IPS DF 19.7 (cell line): ENCODE measurements at regions not wholly inside any gene's neighbourhood (a gene's known extent, or its start where the extent isn't known, plus 50 kb on each side); places are given as distances from the start of the nearest gene placed in this dataset.

Experiments used
- DNase-seq: peaks from one replicate; pipeline ENCODE4 v3.0.0-alpha.2; 2013; ENCODE audit warnings: low read depth, low spot score

GRCh38 chr13:37364956-37365355 lies 233.6 kb downstream of the POSTN start:
- DNase-seq = no peak

GRCh38 chr13:37364007-37364406 lies 234.6 kb downstream of the POSTN start:
- DNase-seq = no peak

- no peak for DNase-seq
Observed at GRCh38 chr13:37361608-37362007, 237.0 kb downstream of the POSTN start.

GRCh38 chr13:37360556-37360955 lies 238.0 kb downstream of the POSTN start:
- no peak for DNase-seq

GRCh38 chr13:37357548-37357947 lies 241.0 kb downstream of the POSTN start:
- DNase-seq = no peak

- no peak for DNase-seq
Observed at GRCh38 chr13:37353911-37354310, 244.7 kb downstream of the POSTN start.

GRCh38 chr13:37351211-37351610 lies 245.7 kb upstream of the CSNK1A1L start:
- no peak for DNase-seq

- no peak for DNase-seq
Observed at GRCh38 chr13:37349916-37350315, 244.5 kb upstream of the CSNK1A1L start.

- DNase-seq = no peak
Observed at GRCh38 chr13:37348916-37349643, 243.6 kb upstream of the CSNK1A1L start.

GRCh38 chr13:37345869-37346268 lies 240.4 kb upstream of the CSNK1A1L start:
- DNase-seq = no peak

- DNase-seq = no peak
Observed at GRCh38 chr13:37345391-37345790, 239.9 kb upstream of the CSNK1A1L start.

GRCh38 chr13:37344056-37344455 lies 238.6 kb upstream of the CSNK1A1L start:
- no peak for DNase-seq

GRCh38 chr13:37342205-37342604 lies 236.7 kb upstream of the CSNK1A1L start:
- DNase-seq = no peak

- no peak for DNase-seq
Observed at GRCh38 chr13:37340901-37341670, 235.6 kb upstream of the CSNK1A1L start.

- DNase-seq = no peak
Observed at GRCh38 chr13:37339386-37339735, 233.9 kb upstream of the CSNK1A1L start.

GRCh38 chr13:37338726-37339385 lies 233.4 kb upstream of the CSNK1A1L start:
- DNase-seq = no peak

- DNase-seq = no peak
Observed at GRCh38 chr13:37326334-37326733, 220.9 kb upstream of the CSNK1A1L start.

- DNase-seq = no peak
Observed at GRCh38 chr13:37319031-37319443, 213.6 kb upstream of the CSNK1A1L start.

GRCh38 chr13:37316935-37317334 lies 211.5 kb upstream of the CSNK1A1L start:
- DNase-seq = no peak

GRCh38 chr13:37313372-37313771 lies 207.9 kb upstream of the CSNK1A1L start:
- no peak for DNase-seq

- DNase-seq = no peak
Observed at GRCh38 chr13:37306778-37307544, 201.5 kb upstream of the CSNK1A1L start.

GRCh38 chr13:37303606-37304005 lies 198.1 kb upstream of the CSNK1A1L start:
- DNase-seq = no peak
